HepG2 (cell line): ENCODE measurements at regions not wholly inside any gene's neighbourhood (a gene's known extent, or its start where the extent isn't known, plus 50 kb on each side); places are given as distances from the start of the nearest gene placed in this dataset.

ENCODE experiments used
- ATAC-seq: fragments of 200-7000 bp; cut with Tn5 transposase; 3 replicates; pipeline ENCODE4 v1.9.1; 2020; ENCODE audit warnings: mild to moderate bottlenecking, moderate library complexity
- BruUV-seq: library from RNA; stranded (reverse); fragments of 400-500 nt; replicated peaks from 2 replicates; lab custom pipeline; 2021; lab: Mats Ljungman, UMichigan
- CTCF ChIA-PET: fragments of 300-600 bp; formaldehyde crosslinking; extraction: SDS; loops from one replicate; lab custom pipeline; 2021; ENCODE audit warnings: low total read pairs, inconsistent platforms, low intra/inter-chr PET ratio; lab: Yijun Ruan, JAX
- POLR2A ChIA-PET: fragments of 350-600 bp; sonication (Branson Sonifier 250); formaldehyde crosslinking; loops from one replicate; lab custom pipeline; 2020; ENCODE audit warnings: antibody characterized with exemption, inconsistent platforms; lab: Yijun Ruan, JAX
- DNase-seq: peaks from one replicate; pipeline ENCODE4 v3.0.0-alpha.2; 2015; ENCODE audit warnings: low spot score
- FAIRE-seq: peaks from 3 replicates; lab custom pipeline; 2011; peaks lifted over from hg19 to GRCh38; lab: Jason Lieb, UNC
- H2AFZ ChIP-seq: one replicate; pipeline ENCODE4 v1.6.1; 2011; ENCODE audit warnings: low read length, inconsistent platforms
- H3K27ac ChIP-seq: fragments of 300-600 bp; 3 replicates; pipeline ENCODE4 v1.8.0; 2011; ENCODE audit warnings: mixed run types, mild to moderate bottlenecking, mixed read lengths, low read length, inconsistent platforms; ENCODE audit not compliant: insufficient read depth; ENCODE audit errors: extremely low read length
- H3K27me3 ChIP-seq, 2 experiments: fragments of 200-600 bp in 1 of 2; 2 replicates in 1 of 2; 3 replicates in 1 of 2; pipeline versions ENCODE4 v1.6.0 to v1.8.0; 2011; ENCODE audit warnings: low read length in 2 of 2, mild to moderate bottlenecking in 2 of 2, moderate library complexity in 2 of 2, inconsistent platforms in 1 of 2; ENCODE audit not compliant: insufficient read depth in 2 of 2, control insufficient read depth in 1 of 2
- H3K36me3 ChIP-seq, 2 experiments: fragments of 200-600 bp in 1 of 2; replicated peaks in 1 of 2; 2 replicates in 1 of 2; 3 replicates in 1 of 2; pipeline versions ENCODE4 v1.5.1 to v1.8.0; 2011; ENCODE audit warnings: low read length in 2 of 2, inconsistent platforms in 1 of 2; ENCODE audit not compliant: insufficient read depth in 2 of 2, control insufficient read depth in 1 of 2
- H3K4me1 ChIP-seq: 2 replicates; pipeline ENCODE4 v1.5.1; 2012; ENCODE audit warnings: low read length, inconsistent platforms; ENCODE audit not compliant: insufficient read depth
- H3K4me2 ChIP-seq: 2 replicates; pipeline ENCODE4 v1.6.0; 2011; ENCODE audit warnings: low read depth, low read length, inconsistent platforms
- H3K4me3 ChIP-seq, 3 experiments: fragments of 200-600 bp in 1 of 3; sonication (generic), shearing (Covaris generic) in 1 of 3; replicated peaks in 1 of 3; 2 replicates each; pipeline ENCODE4 v1.5.1; 2011 to 2016; ENCODE audit warnings: low read length in 3 of 3, inconsistent platforms in 2 of 3, low read depth in 2 of 3, mild to moderate bottlenecking in 2 of 3, control low read depth in 1 of 3, mixed read lengths in 1 of 3; ENCODE audit not compliant: insufficient read depth in 1 of 3
- H3K79me2 ChIP-seq: one replicate; pipeline ENCODE4 v1.6.1; 2011; ENCODE audit warnings: low read length, inconsistent platforms; ENCODE audit not compliant: insufficient read depth
- H3K9ac ChIP-seq: 2 replicates; pipeline ENCODE4 v1.6.0; 2011; ENCODE audit warnings: mild to moderate bottlenecking, low read depth, low read length, inconsistent platforms; ENCODE audit not compliant: insufficient read depth
- H3K9me3 ChIP-seq: 2 replicates; pipeline ENCODE4 v1.5.1; 2012; ENCODE audit warnings: mild to moderate bottlenecking, low read length
- H4K20me1 ChIP-seq: 2 replicates; pipeline ENCODE4 v1.6.0; 2011; ENCODE audit warnings: inconsistent platforms, mild to moderate bottlenecking, low read length, moderate library complexity; ENCODE audit not compliant: insufficient read depth
- GATAD2A ChIP-seq: IDR thresholded peaks from 2 replicates; pipeline ENCODE4 v1.6.1; 2016
- JUNB ChIP-seq: sonication (generic); formaldehyde crosslinking; IDR thresholded peaks from 2 replicates; pipeline ENCODE4 v1.8.0; 2022; ENCODE audit warnings: missing genetic modification reagents, mild to moderate bottlenecking, borderline replicate concordance
- MAFF ChIP-seq: IDR thresholded peaks from 2 replicates; pipeline ENCODE4 v1.6.1; 2011; ENCODE audit warnings: low read depth, low read length, improper control_type of control experiment
- NFRKB ChIP-seq: fragments of 450-650 bp; IDR thresholded peaks from 2 replicates; pipeline ENCODE4 v1.6.1; 2017
- SAFB2 ChIP-seq: sonication (generic); formaldehyde crosslinking; IDR thresholded peaks from 2 replicates; pipeline ENCODE4 v1.5.1; 2020; ENCODE audit warnings: missing genetic modification reagents, low read depth, mild to moderate bottlenecking, borderline replicate concordance
- SNRNP70 ChIP-seq: fragments of 200-400 bp; formaldehyde crosslinking; IDR thresholded peaks from 2 replicates; pipeline ENCODE4 v1.6.1; 2017; ENCODE audit warnings: mild to moderate bottlenecking, low read depth, low read length, moderate library complexity
- ZBTB21 ChIP-seq: sonication (generic); formaldehyde crosslinking; IDR thresholded peaks from 2 replicates; pipeline ENCODE4 v1.4.0; 2020; ENCODE audit warnings: missing genetic modification reagents
- ZNF225 ChIP-seq: sonication (generic); formaldehyde crosslinking; IDR thresholded peaks from 2 replicates; pipeline ENCODE4 v1.4.0; 2020; ENCODE audit warnings: mild to moderate bottlenecking, missing genetic modification reagents
- ZNF317 ChIP-seq: sonication (generic); formaldehyde crosslinking; IDR thresholded peaks from 2 replicates; pipeline ENCODE4 v1.5.0; 2020; ENCODE audit warnings: mild to moderate bottlenecking, missing genetic modification reagents
- ZNF570 ChIP-seq: sonication (generic); formaldehyde crosslinking; IDR thresholded peaks from 2 replicates; pipeline ENCODE4 v1.4.0; 2020; ENCODE audit warnings: mild to moderate bottlenecking, missing genetic modification reagents, borderline replicate concordance
- ZNF816 ChIP-seq: sonication (generic); formaldehyde crosslinking; IDR thresholded peaks from 2 replicates; pipeline ENCODE4 v1.8.0; 2022; ENCODE audit warnings: missing genetic modification reagents, mild to moderate bottlenecking, borderline replicate concordance
- WGBS: methylation state at CpG from one replicate; pipeline ENCODE4 v1.1.6; 2017; ENCODE audit warnings: low lambda C conversion rate; 5-methylcytosine and 5-hydroxymethylcytosine counted together
- in situ Hi-C: cut with HindIII; loops from 2 replicates; pipeline ENCODE4 v1.10.0; 2017; ENCODE audit warnings: low pct_unique_long_range_greater_than_20kb; ENCODE audit not compliant: extremely low pct_ligation_motif_present
- intact Hi-C: fragments of 100-400 bp; cut with micrococcal nuclease; formaldehyde crosslinking; loops from one replicate; pipeline ENCODE4 v1.10.0; 2022; ENCODE audit not compliant: unreplicated experiment
- TF ChIP-seq, protein P1 (sequence below): IDR thresholded peaks from 2 replicates; pipeline ENCODE4 v1.6.1; 2016; ENCODE audit warnings: low read depth, borderline replicate concordance
- TF ChIP-seq, protein P2 (sequence below): sonication (generic); formaldehyde crosslinking; IDR thresholded peaks from 2 replicates; pipeline ENCODE4 v1.4.0; 2020; ENCODE audit warnings: missing genetic modification reagents
- TF ChIP-seq, protein P3 (sequence below), 2 experiments: fragments of 450-650 bp in 1 of 2; sonication (generic) in 1 of 2; formaldehyde crosslinking in 1 of 2; IDR thresholded peaks; 2 replicates each; pipeline versions ENCODE4 v1.6.1 to v1.8.0; 2016 to 2022; ENCODE audit warnings: antibody characterized with exemption in 1 of 2, mild to moderate bottlenecking in 1 of 2, missing genetic modification reagents in 1 of 2

DNA sequence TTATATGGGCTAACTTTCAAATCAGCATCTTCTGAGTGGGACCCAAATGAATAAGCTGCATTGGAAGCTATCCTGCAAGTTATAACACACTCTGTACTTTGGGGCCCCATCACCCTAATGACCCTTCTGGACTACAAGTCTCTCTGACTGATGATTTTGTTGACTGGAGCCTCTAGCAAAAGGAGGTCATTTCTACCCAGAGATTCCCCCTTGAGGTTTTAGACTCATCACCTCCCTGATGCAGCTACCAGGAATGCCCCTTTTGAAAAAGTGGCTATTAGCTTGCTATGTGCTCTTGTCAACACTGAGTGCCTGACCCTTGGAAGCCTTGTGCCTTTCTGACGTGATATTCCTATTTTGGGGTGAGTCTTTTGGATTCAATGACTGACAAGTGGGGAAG lies 54.5 kb upstream of the NEMP2 start (continued):
- TF ChIP-seq ZNF225 (CRISPR knock-in tag) (no peak), SNRNP70 (no peak), JUNB (CRISPR knock-in tag) (no peak), ZNF816 (no peak), ZBTB21 (CRISPR knock-in tag) (no peak)
- TF ChIP-seq, protein P1, sequence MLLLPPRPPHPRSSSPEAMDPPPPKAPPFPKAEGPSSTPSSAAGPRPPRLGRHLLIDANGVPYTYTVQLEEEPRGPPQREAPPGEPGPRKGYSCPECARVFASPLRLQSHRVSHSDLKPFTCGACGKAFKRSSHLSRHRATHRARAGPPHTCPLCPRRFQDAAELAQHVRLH (CRISPR knock-in tag): no peak
- TF ChIP-seq, protein P2, sequence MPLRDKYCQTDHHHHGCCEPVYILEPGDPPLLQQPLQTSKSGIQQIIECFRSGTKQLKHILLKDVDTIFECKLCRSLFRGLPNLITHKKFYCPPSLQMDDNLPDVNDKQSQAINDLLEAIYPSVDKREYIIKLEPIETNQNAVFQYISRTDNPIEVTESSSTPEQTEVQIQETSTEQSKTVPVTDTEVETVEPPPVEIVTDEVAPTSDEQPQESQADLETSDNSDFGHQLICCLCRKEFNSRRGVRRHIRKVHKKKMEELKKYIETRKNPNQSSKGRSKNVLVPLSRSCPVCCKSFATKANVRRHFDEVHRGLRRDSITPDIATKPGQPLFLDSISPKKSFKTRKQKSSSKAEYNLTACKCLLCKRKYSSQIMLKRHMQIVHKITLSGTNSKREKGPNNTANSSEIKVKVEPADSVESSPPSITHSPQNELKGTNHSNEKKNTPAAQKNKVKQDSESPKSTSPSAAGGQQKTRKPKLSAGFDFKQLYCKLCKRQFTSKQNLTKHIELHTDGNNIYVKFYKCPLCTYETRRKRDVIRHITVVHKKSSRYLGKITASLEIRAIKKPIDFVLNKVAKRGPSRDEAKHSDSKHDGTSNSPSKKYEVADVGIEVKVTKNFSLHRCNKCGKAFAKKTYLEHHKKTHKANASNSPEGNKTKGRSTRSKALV (CRISPR knock-in tag): no peak

DNA sequence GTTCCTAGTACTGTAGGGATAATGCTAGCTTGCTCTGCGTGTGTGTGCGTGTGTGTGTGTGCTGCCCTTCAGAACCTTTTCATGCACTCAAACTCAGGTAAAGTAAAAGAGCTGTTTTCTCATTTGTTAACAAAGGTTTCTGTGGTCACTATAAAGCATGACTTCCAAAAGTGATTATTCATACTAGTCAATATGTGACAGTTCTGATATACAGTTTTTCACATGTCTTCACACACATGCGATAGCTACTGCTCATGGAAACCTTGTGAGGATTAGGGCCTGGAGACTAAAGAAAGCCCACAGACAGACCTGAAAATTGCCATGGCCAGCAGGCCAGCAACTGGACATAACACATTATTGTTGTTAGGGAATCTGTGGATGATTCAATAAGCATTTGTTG lies 56.9 kb upstream of the NEMP2 start:
- POLR2A ChIA-PET: no interaction called here
- CTCF ChIA-PET: no interaction called here
- H3K4me1 ChIP-seq: peaks cover 8% of the 10 kb centered on the region
- intact Hi-C loops (no loop called here), in situ Hi-C loops (no loop called here)
- ATAC-seq: no peak
- H3K79me2 ChIP-seq: no peaks in the 10 kb centered on the region
- no TSS peak for BruUV-seq
- no peak overlapping the region for H2AFZ ChIP-seq
- no peaks in the 10 kb centered on the region for H3K36me3 ChIP-seq
- no peaks in the 10 kb centered on the region for H4K20me1 ChIP-seq
- H3K27ac ChIP-seq: no peak overlapping the region
- WGBS: 74% methylated on average over 3 of the region's 3 CpGs
- no peak for DNase-seq
- H3K9me3 ChIP-seq: no peaks in the 10 kb centered on the region
- no peak overlapping the region for H3K4me3 ChIP-seq
- no peak overlapping the region for H3K4me2 ChIP-seq
- H3K27me3 ChIP-seq: no peaks in the 10 kb centered on the region
- FAIRE-seq: no peak
- no peak overlapping the region for H3K9ac ChIP-seq
- TF ChIP-seq MAFF (no peak), NFRKB (no peak), ZNF570 (CRISPR knock-in tag) (no peak), GATAD2A (CRISPR knock-in tag) (no peak), ZNF317 (no peak), SAFB2 (CRISPR knock-in tag) (no peak)
- TF ChIP-seq, protein P3, sequence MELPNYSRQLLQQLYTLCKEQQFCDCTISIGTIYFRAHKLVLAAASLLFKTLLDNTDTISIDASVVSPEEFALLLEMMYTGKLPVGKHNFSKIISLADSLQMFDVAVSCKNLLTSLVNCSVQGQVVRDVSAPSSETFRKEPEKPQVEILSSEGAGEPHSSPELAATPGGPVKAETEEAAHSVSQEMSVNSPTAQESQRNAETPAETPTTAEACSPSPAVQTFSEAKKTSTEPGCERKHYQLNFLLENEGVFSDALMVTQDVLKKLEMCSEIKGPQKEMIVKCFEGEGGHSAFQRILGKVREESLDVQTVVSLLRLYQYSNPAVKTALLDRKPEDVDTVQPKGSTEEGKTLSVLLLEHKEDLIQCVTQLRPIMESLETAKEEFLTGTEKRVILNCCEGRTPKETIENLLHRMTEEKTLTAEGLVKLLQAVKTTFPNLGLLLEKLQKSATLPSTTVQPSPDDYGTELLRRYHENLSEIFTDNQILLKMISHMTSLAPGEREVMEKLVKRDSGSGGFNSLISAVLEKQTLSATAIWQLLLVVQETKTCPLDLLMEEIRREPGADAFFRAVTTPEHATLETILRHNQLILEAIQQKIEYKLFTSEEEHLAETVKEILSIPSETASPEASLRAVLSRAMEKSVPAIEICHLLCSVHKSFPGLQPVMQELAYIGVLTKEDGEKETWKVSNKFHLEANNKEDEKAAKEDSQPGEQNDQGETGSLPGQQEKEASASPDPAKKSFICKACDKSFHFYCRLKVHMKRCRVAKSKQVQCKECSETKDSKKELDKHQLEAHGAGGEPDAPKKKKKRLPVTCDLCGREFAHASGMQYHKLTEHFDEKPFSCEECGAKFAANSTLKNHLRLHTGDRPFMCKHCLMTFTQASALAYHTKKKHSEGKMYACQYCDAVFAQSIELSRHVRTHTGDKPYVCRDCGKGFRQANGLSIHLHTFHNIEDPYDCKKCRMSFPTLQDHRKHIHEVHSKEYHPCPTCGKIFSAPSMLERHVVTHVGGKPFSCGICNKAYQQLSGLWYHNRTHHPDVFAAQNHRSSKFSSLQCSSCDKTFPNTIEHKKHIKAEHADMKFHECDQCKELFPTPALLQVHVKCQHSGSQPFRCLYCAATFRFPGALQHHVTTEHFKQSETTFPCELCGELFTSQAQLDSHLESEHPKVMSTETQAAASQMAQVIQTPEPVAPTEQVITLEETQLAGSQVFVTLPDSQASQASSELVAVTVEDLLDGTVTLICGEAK (IDR thresholded peaks at IDR 0.05): no peak
- TF ChIP-seq, protein P3 (CRISPR knock-in tag; IDR thresholded peaks at IDR 0.05): no peak
